Panc1 (cell line): ENCODE measurements at regions not wholly inside any gene's neighbourhood (a gene's known extent, or its start where the extent isn't known, plus 50 kb on each side); places are given as distances from the start of the nearest gene placed in this dataset.

Source experiments
- POLR2AphosphoS5 ChIP-seq: IDR thresholded peaks from 2 replicates; pipeline ENCODE4 v1.6.1; 2012; ENCODE audit warnings: mild to moderate bottlenecking, low read depth, low read length, moderate library complexity
- TF ChIP-seq, protein P1 (sequence below): fragments of 450-650 bp; IDR thresholded peaks from 2 replicates; pipeline ENCODE4 v1.5.1; 2017; ENCODE audit warnings: mild to moderate bottlenecking

DNA sequence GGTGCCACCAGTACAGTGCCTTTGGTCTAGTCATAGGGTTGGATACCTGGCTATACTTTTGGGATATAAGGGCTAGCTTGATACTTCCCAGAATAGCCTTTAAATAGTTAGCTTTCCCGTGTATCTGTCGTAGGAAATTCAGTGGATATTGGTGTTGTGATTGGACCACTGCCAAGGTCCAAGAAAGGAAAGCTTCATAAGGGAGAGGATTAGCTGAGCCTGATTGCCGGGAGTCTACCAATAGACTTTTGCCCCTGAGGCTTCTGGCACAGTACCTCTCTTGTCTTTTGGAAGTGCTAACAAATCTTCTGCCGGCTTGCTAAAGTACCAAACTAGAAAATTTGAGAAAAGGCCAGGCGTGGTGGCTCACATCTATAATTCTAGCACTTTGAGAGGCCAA is 61.1 kb upstream of the XIST start:
- TF ChIP-seq, protein P1, sequence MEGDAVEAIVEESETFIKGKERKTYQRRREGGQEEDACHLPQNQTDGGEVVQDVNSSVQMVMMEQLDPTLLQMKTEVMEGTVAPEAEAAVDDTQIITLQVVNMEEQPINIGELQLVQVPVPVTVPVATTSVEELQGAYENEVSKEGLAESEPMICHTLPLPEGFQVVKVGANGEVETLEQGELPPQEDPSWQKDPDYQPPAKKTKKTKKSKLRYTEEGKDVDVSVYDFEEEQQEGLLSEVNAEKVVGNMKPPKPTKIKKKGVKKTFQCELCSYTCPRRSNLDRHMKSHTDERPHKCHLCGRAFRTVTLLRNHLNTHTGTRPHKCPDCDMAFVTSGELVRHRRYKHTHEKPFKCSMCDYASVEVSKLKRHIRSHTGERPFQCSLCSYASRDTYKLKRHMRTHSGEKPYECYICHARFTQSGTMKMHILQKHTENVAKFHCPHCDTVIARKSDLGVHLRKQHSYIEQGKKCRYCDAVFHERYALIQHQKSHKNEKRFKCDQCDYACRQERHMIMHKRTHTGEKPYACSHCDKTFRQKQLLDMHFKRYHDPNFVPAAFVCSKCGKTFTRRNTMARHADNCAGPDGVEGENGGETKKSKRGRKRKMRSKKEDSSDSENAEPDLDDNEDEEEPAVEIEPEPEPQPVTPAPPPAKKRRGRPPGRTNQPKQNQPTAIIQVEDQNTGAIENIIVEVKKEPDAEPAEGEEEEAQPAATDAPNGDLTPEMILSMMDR: no peak
- no peak for TF ChIP-seq POLR2AphosphoS5
